WERI-Rb-1 (cell line): ENCODE measurements at regions not wholly inside any gene's neighbourhood (a gene's known extent, or its start where the extent isn't known, plus 50 kb on each side); places are given as distances from the start of the nearest gene placed in this dataset.
A peak's percentile ranks its signal among the peaks of the same experiment; 100 is the strongest.

Experiments
- DNase-seq: peaks from one replicate; pipeline ENCODE4 v3.0.0-alpha.2; 2020
- H3K27ac ChIP-seq: fragments of 250-450 bp; sonication (Bioruptor Pico); 2 replicates; pipeline ENCODE4 v1.5.1; 2020; ENCODE audit warnings: mild to moderate bottlenecking, moderate library complexity
- H3K27me3 ChIP-seq: fragments of 250-450 bp; sonication (Bioruptor Pico); 2 replicates; pipeline ENCODE4 v1.5.1; 2021; ENCODE audit warnings: mild to moderate bottlenecking, low read depth, moderate library complexity; ENCODE audit not compliant: insufficient read depth, severe bottlenecking
- H3K36me3 ChIP-seq: fragments of 250-450 bp; sonication (Bioruptor Pico); 2 replicates; pipeline ENCODE4 v1.5.1; 2020; ENCODE audit warnings: mild to moderate bottlenecking, moderate library complexity
- H3K4me3 ChIP-seq: 2 replicates; pipeline ENCODE4 v1.5.1; 2011; ENCODE audit warnings: low read depth, mild to moderate bottlenecking, control low read depth, low read length
- H3K9me3 ChIP-seq: fragments of 250-450 bp; sonication (Bioruptor Pico); 2 replicates; pipeline ENCODE4 v1.5.1; 2021; ENCODE audit warnings: mild to moderate bottlenecking, moderate library complexity; ENCODE audit not compliant: severe bottlenecking
- CTCF ChIP-seq: IDR thresholded peaks from 2 replicates; pipeline ENCODE4 v1.5.1; 2011; ENCODE audit warnings: low read depth, mild to moderate bottlenecking, control low read depth, inconsistent platforms, low read length

- TF ChIP-seq CTCF, result no peak
- no peaks in the 10 kb centered on the region for H3K36me3 ChIP-seq
- H3K27me3 ChIP-seq, result no peaks in the 10 kb centered on the region
- no peak overlapping the region for H3K4me3 ChIP-seq
- no peak for DNase-seq
- no peak overlapping the region for H3K27ac ChIP-seq
- H3K9me3 ChIP-seq, result no peaks in the 10 kb centered on the region
Observed at GRCh38 chr9:28317745-28318144, 744.5 kb upstream of the C9orf72 start.

GRCh38 chr9:28318515-28318914 lies 745.2 kb upstream of the C9orf72 start:
- no peaks in the 10 kb centered on the region for H3K27me3 ChIP-seq
- H3K4me3 ChIP-seq, result no peak overlapping the region
- no peaks in the 10 kb centered on the region for H3K36me3 ChIP-seq
- no peak for TF ChIP-seq CTCF
- DNase-seq, result no peak
- no peak overlapping the region for H3K27ac ChIP-seq
- H3K9me3 ChIP-seq, result no peaks in the 10 kb centered on the region

- no peaks in the 10 kb centered on the region for H3K9me3 ChIP-seq
- no peaks in the 10 kb centered on the region for H3K27me3 ChIP-seq
- TF ChIP-seq CTCF, result no peak
- no peaks in the 10 kb centered on the region for H3K36me3 ChIP-seq
- no peak overlapping the region for H3K27ac ChIP-seq
- DNase-seq, result no peak
- H3K4me3 ChIP-seq, result no peak overlapping the region
Observed at GRCh38 chr9:28319981-28320380, 746.7 kb upstream of the C9orf72 start.

- TF ChIP-seq CTCF, result no peak
- Histone ChIP-seq H3K27me3 (no peaks in the 10 kb centered on the region), H3K9me3 (no peaks in the 10 kb centered on the region), H3K36me3 (no peaks in the 10 kb centered on the region), H3K27ac (peak overlapping the region; percentile 4; the same call in 1 of the 2 replicates), H3K4me3 (no peak overlapping the region)
- DNase-seq, result peak; percentile 9
Observed at GRCh38 chr9:28320616-28321015, 747.3 kb upstream of the C9orf72 start.

- H3K9me3 ChIP-seq, result no peaks in the 10 kb centered on the region
- H3K36me3 ChIP-seq, result no peaks in the 10 kb centered on the region
- no peak overlapping the region for H3K27ac ChIP-seq
- DNase-seq, result no peak
- TF ChIP-seq CTCF, result no peak
- H3K4me3 ChIP-seq, result no peak overlapping the region
- H3K27me3 ChIP-seq, result no peaks in the 10 kb centered on the region
Observed at GRCh38 chr9:28329323-28329722, 756.0 kb upstream of the C9orf72 start.

GRCh38 chr9:28332648-28333047 lies 759.4 kb upstream of the C9orf72 start:
- Histone ChIP-seq H3K4me3 (no peak overlapping the region), H3K27me3 (no peaks in the 10 kb centered on the region), H3K27ac (no peak overlapping the region), H3K9me3 (no peaks in the 10 kb centered on the region), H3K36me3 (no peaks in the 10 kb centered on the region)
- no peak for DNase-seq
- TF ChIP-seq CTCF, result no peak
